HUES48 (cell line): ENCODE measurements at regions not wholly inside any gene's neighbourhood (a gene's known extent, or its start where the extent isn't known, plus 50 kb on each side); places are given as distances from the start of the nearest gene placed in this dataset.

ENCODE experiments used
- H3K27ac ChIP-seq: one replicate; pipeline ENCODE4 v1.7.0; 2013; ENCODE audit warnings: low read depth, low read length, inconsistent platforms
- H3K27me3 ChIP-seq: 2 replicates; pipeline ENCODE4 v1.6.1; 2013; ENCODE audit warnings: mild to moderate bottlenecking, low read length; ENCODE audit not compliant: control insufficient read depth, insufficient read depth
- H3K36me3 ChIP-seq: 2 replicates; pipeline ENCODE4 v1.6.1; 2013; ENCODE audit warnings: low read length; ENCODE audit not compliant: control insufficient read depth, insufficient read depth
- H3K4me1 ChIP-seq: 2 replicates; pipeline ENCODE4 v1.6.1; 2013; ENCODE audit warnings: mild to moderate bottlenecking, low read length; ENCODE audit not compliant: control insufficient read depth, insufficient read depth
- H3K4me3 ChIP-seq: 2 replicates; pipeline ENCODE4 v1.5.1; 2013; ENCODE audit warnings: mild to moderate bottlenecking, low read depth, low read length
- H3K9ac ChIP-seq: 2 replicates; pipeline ENCODE4 v1.6.1; 2013; ENCODE audit warnings: mild to moderate bottlenecking, low read depth, low read length, moderate library complexity
- H3K9me3 ChIP-seq: 2 replicates; pipeline ENCODE4 v1.6.1; 2013; ENCODE audit warnings: low read length; ENCODE audit not compliant: control insufficient read depth, insufficient read depth

DNA sequence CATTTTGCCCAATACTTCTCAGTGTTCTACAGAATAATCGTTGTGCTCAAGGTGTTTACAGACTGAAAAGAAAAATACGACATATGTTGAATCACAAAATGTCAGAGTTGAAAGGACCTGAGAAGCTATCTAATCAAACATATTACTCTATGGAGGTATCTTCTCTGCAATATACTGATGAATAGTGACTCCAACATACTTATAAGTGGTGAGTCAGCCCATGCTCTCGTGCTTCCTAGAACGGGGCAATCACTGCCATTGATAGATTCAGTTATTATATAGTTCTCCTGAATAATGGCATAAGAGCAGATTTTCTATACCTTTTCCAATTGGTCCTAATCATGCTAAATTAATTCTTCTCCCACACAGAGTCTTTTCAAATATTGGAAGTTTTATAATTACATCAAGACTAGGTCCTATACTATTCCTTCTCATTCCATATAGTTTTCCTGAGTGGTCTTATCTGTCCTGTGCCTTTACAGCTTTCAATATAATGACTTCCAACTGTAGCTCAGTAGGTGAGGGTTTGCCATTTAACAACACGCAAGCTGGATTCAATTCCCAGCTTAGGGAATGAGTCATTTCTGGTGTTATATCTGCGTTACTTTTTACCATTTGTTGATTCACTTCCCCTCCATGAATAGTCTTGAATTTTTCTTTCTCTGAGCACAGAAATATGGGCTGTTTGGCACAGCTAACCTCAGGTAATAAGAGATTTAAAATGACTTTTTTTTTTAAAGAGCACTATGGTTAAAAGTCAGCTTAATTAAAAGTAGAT is 81.1 kb downstream of the PLK2 start:
- Histone ChIP-seq H3K4me1 (no peaks in the 10 kb centered on the region), H3K27me3 (no peaks in the 10 kb centered on the region), H3K36me3 (no peaks in the 10 kb centered on the region), H3K4me3 (no peak overlapping the region), H3K9ac (no peak overlapping the region), H3K27ac (no peak overlapping the region), H3K9me3 (peaks cover 55% of the 10 kb centered on the region)

DNA sequence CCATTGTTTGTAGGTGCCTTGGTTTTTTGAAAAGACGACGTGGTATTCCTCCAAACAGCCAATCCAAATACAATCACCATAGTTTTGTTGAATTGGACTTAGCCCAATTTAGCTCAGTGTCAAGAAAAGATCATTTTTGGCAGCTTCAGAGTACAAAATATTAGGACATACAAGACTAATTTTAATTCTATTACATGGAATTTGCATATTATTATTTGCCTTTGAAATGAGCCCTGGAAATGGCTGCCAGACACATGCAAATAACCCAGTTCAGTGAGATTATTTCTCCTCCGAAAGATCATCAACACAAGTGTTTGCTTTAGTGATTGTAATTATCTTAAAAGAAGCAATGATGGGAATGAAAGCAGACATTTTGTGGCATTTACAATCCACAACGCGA is 89.3 kb downstream of the PLK2 start:
- Histone ChIP-seq H3K27ac (no peak overlapping the region), H3K36me3 (no peaks in the 10 kb centered on the region), H3K9ac (no peak overlapping the region), H3K9me3 (no peaks in the 10 kb centered on the region; the same call in 1 of the 2 replicates), H3K27me3 (no peaks in the 10 kb centered on the region), H3K4me3 (no peak overlapping the region), H3K4me1 (no peaks in the 10 kb centered on the region)

DNA sequence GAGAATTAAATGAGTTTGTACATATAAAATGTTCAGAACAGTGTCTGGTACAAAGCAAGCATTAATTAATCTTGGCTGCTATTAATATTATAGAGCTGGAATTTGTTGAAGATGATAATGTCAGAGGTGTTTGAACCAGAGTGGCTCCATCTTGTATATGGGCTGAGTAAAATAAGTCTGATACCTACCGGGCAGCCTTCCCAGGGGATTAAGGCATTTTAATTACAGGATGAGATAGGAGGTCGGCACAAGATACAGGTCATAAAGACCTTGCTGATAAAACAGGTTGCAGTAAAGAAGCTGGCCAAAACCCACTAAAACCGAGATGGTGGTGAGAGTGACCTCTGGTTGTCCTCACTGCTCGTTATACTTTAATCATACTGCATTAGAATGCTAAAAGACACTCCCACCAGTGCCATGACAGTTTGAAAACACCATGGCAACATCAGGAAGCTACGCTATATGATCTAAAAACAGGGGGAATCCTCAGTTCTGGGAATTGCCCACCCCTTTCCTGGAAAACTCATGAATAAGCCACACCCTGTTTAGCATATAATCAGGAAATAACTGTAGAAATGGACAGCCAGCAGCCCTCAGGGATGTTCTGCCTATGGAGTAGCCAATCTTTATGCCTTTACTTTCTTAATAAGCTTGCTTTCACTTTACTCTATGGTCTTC is 90.2 kb downstream of the PLK2 start:
- Histone ChIP-seq H3K4me1 (no peaks in the 10 kb centered on the region), H3K36me3 (no peaks in the 10 kb centered on the region), H3K9me3 (no peaks in the 10 kb centered on the region), H3K27me3 (no peaks in the 10 kb centered on the region), H3K27ac (no peak overlapping the region), H3K9ac (no peak overlapping the region), H3K4me3 (no peak overlapping the region)

DNA sequence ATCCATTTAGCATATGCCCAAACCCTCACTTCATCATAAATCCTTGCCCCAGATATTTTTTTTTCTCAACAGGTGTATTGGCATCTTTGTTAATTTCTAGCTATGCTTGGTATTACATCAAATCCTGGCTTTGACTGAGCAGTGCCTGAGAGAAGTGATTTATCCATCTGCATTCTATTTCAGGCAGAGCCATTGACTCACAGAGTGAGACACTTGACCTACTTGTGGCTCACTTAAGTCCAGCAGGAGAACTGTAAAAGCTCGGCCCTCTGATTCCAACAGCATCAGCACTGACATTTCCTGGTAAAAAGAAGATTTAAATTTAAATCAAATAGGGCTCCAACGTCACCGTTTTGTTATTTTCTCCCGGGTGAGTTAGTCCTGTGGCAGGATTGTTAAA is 93.4 kb downstream of the PLK2 start:
- Histone ChIP-seq H3K36me3 (no peaks in the 10 kb centered on the region), H3K27me3 (no peaks in the 10 kb centered on the region), H3K4me1 (no peaks in the 10 kb centered on the region), H3K9me3 (no peaks in the 10 kb centered on the region), H3K27ac (no peak overlapping the region), H3K4me3 (no peak overlapping the region), H3K9ac (no peak overlapping the region)

DNA sequence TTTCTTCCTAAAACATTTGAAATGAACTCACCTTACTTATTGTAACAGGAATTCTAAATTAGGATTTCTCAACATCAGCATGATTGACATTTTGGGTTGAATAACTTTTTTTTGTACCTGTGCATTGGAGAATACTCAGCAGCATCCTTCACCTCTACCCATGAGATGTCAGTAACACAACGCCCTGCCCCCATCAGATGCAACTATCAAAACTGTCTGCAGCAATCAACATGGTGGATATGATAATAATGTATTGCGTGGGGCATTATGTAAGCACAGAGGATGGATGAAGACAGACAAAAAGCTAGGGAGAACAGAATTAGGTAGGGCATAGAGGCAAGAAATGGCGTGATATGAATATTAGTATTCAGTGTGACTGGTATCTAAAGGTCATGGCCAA is 94.1 kb downstream of the PLK2 start:
- no peak overlapping the region for H3K27ac ChIP-seq
- H3K4me3 ChIP-seq: no peak overlapping the region
- H3K9ac ChIP-seq: no peak overlapping the region
- no peaks in the 10 kb centered on the region for H3K36me3 ChIP-seq
- peaks cover 5% of the 10 kb centered on the region; the same call in 1 of the 2 replicates for H3K4me1 ChIP-seq
- no peaks in the 10 kb centered on the region for H3K9me3 ChIP-seq
- H3K27me3 ChIP-seq: no peaks in the 10 kb centered on the region

DNA sequence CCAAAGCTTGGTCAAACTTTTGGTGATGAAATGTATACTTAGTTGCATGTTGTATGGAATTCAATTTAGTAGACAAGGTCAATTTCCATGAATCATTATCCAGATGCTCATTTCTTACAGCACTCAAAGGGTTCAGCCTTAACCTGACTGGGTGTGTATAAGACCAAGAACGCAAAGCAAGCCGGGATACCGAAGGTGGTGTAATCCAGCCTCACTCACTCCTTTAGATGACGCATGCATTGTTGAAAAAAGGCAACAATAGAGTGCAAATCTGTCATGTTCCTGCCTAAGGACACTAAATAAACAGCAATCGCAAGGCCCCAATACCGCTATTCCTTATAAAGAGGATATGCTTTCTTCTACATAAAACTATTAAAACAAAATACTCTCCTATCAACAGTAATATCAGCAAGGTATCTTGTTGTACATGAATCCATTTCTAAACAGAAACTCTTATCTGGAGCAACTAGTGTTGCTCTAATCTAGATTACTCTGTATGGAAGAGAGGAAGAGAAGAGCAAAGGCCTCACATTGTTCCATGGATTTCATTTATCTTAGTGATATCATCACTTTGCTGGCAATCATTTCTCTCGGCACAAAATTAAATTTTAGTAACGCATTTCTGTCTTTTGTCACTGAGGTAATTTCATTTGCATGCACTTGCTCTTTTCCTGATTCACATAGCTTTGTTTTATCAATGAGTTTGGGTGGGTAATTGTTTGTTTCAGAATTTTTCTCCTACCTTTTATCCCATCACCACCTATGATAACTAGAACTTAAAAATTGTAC is 96.2 kb downstream of the PLK2 start:
- Histone ChIP-seq H3K36me3 (no peaks in the 10 kb centered on the region), H3K27ac (no peak overlapping the region), H3K9ac (no peak overlapping the region), H3K9me3 (no peaks in the 10 kb centered on the region), H3K27me3 (no peaks in the 10 kb centered on the region), H3K4me1 (peaks cover 9% of the 10 kb centered on the region), H3K4me3 (no peak overlapping the region)

DNA sequence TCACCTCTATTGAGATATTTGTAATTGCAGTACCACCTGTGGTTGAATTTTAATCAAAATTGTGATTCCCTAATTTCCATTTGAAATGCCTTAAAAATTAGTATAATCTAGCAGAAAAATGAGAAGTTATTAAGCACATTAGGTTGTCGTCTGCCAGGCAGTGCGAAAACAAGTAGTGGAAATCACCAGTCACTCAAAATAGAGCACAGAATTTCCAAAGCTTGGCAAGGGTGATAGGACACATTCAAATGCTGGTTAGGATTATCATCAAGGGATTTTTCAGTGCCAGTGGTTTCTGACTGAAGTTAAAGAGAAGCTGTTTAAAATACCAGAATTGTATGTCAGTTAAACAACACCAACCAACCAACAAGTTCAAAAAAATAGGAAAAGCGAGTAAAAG is 97.8 kb downstream of the PLK2 start:
- no peaks in the 10 kb centered on the region for H3K27me3 ChIP-seq
- peaks cover 9% of the 10 kb centered on the region for H3K4me1 ChIP-seq
- H3K36me3 ChIP-seq: no peaks in the 10 kb centered on the region
- no peak overlapping the region for H3K27ac ChIP-seq
- no peak overlapping the region for H3K9ac ChIP-seq
- H3K9me3 ChIP-seq: no peaks in the 10 kb centered on the region
- H3K4me3 ChIP-seq: no peak overlapping the region

DNA sequence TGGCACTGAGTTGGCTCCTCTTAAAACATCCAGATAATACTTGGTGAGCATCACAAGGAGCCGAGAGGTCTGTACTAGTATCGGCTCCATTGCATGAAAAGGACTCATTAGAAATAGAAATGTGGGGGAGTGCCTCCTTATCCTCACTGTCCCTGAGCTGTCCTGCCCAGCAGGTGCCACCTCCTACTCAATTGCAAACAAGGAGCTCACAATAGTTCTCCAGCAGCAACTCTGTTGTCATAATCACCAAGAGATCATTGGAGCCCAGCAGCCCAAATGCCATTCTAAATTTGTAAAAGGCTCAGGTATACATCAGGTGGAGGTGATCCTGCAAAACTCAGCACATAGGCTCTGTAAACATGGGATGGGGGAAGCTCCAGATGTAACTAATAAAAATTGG is 99.1 kb downstream of the PLK2 start:
- H3K4me3 ChIP-seq: no peak overlapping the region
- no peaks in the 10 kb centered on the region for H3K27me3 ChIP-seq
- no peaks in the 10 kb centered on the region for H3K9me3 ChIP-seq
- peaks cover 9% of the 10 kb centered on the region for H3K4me1 ChIP-seq
- H3K27ac ChIP-seq: no peak overlapping the region
- H3K9ac ChIP-seq: no peak overlapping the region
- no peaks in the 10 kb centered on the region for H3K36me3 ChIP-seq

DNA sequence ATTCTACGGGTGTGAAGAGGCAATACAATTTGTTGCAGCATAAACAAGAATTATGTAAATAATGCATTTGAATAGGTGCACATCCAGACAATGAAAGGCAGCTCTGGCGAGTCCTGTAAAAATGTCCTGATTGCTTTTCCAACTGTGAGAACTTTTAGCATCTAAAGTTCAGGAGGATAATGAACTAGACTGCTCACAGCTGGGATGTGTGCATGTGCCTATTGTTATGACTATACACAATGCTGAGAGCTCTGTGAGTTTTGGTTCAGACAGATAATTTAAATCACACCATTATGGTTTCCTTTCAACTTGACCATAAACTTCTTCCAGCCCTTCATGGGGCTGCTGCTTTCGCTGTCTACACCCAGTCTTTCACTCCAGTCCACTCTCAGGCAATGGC is 99.9 kb downstream of the PLK2 start:
- Histone ChIP-seq H3K36me3 (no peaks in the 10 kb centered on the region), H3K4me1 (peaks cover 9% of the 10 kb centered on the region), H3K4me3 (no peak overlapping the region), H3K27ac (no peak overlapping the region), H3K27me3 (no peaks in the 10 kb centered on the region), H3K9ac (no peak overlapping the region), H3K9me3 (no peaks in the 10 kb centered on the region)

DNA sequence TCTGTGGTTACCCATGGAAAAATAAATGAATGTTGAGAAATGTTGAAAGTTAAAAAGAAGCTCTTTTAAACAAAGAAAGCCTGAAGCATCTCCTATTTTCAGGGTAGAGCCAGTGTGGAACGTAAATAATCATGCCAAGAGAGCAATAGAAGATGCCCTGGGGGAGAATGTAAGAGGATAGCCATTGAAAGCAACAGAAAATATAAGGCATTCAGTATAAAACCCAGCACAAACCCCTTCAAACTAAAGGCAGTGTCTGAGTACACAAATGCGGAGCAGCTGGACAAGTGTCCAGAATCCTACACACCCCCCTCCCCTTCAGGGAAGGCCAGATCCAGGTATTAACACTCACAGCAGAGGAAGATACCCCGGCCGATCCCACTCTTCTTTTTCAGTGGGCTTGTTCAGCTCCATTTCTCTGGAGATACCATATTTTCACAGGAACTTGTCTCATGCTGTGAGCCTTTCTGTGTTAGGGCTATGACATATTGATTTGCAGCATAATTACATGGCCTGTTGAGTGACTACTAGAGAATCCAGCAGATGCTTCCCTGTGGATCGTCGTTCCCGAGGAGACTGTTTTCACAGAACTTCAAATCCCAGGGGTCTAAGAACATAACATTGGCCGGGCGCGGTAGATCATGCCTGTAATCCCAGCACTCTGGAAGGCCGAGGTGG is 101.2 kb downstream of the PLK2 start:
- Histone ChIP-seq H3K36me3 (no peaks in the 10 kb centered on the region), H3K9me3 (no peaks in the 10 kb centered on the region), H3K4me1 (peaks cover 15% of the 10 kb centered on the region), H3K27ac (no peak overlapping the region), H3K9ac (no peak overlapping the region), H3K27me3 (no peaks in the 10 kb centered on the region), H3K4me3 (no peak overlapping the region)
